WTC11 (cell line): ENCODE measurements at regions not wholly inside any gene's neighbourhood (a gene's known extent, or its start where the extent isn't known, plus 50 kb on each side); places are given as distances from the start of the nearest gene placed in this dataset.

Experiments used
- ATAC-seq: fragments of 200-7000 bp; cut with Tn5 transposase; 2 replicates; pipeline ENCODE4 v1.10.0; 2021; ENCODE audit warnings: mild to moderate bottlenecking, moderate library complexity
- CTCF ChIA-PET: fragments of 300-600 bp; sonication (Branson Sonifier 250); formaldehyde crosslinking; loops from one replicate; lab custom pipeline; 2021; ENCODE audit warnings: antibody characterized with exemption; lab: Charles Lee
- POLR2A ChIA-PET: fragments of 350-600 bp; sonication (Branson Sonifier 250); formaldehyde crosslinking; loops from one replicate; lab custom pipeline; 2021; ENCODE audit warnings: antibody characterized with exemption; lab: Charles Lee
- DNase-seq: peaks from one replicate; pipeline ENCODE4 v3.0.0; 2021; ENCODE audit warnings: low spot score
- H3K27ac Mint-ChIP-seq: 2 replicates; pipeline ENCODE4 v1.8.0; 2021; ENCODE audit warnings: mixed read lengths
- H3K27me3 Mint-ChIP-seq: 2 replicates; pipeline ENCODE4 v1.8.0; 2021; ENCODE audit warnings: low read depth, mild to moderate bottlenecking, moderate library complexity, mixed read lengths
- H3K36me3 Mint-ChIP-seq: 2 replicates; pipeline ENCODE4 v1.8.0; 2021; ENCODE audit warnings: mixed read lengths
- H3K4me1 Mint-ChIP-seq: 2 replicates; pipeline ENCODE4 v1.8.0; 2022; ENCODE audit warnings: mixed read lengths
- H3K4me3 Mint-ChIP-seq: 2 replicates; pipeline ENCODE4 v1.8.0; 2021; ENCODE audit warnings: mild to moderate bottlenecking, moderate library complexity, mixed read lengths
- H3K9me3 Mint-ChIP-seq: 2 replicates; pipeline ENCODE4 v1.8.0; 2021; ENCODE audit warnings: mixed read lengths
- FOXK1 ChIP-seq: sonication (generic); formaldehyde crosslinking; IDR thresholded peaks from 2 replicates; pipeline ENCODE4 v1.8.0; 2022; ENCODE audit warnings: mild to moderate bottlenecking, moderate library complexity, missing genetic modification reagents
- FOXP1 ChIP-seq: sonication (generic); formaldehyde crosslinking; IDR thresholded peaks from 2 replicates; pipeline ENCODE4 v1.8.0; 2022; ENCODE audit warnings: missing genetic modification reagents, mild to moderate bottlenecking, moderate library complexity, borderline replicate concordance
- GRHL2 ChIP-seq: fragments of 250-450 bp; sonication (Bioruptor Pico); IDR thresholded peaks from 2 replicates; pipeline ENCODE4 v1.8.0; 2022; ENCODE audit warnings: mild to moderate bottlenecking, moderate library complexity; ENCODE audit not compliant: insufficient replicate concordance, severe bottlenecking
- NFE2L1 ChIP-seq: sonication (generic); formaldehyde crosslinking; IDR thresholded peaks from 2 replicates; pipeline ENCODE4 v1.8.1; 2023; ENCODE audit warnings: missing genetic modification reagents
- NR1H2 ChIP-seq: sonication (generic); formaldehyde crosslinking; IDR thresholded peaks from 2 replicates; pipeline ENCODE4 v1.9.0; 2021; ENCODE audit warnings: mild to moderate bottlenecking, moderate library complexity, missing genetic modification reagents
- RELA ChIP-seq: sonication (generic); formaldehyde crosslinking; IDR thresholded peaks from 2 replicates; pipeline ENCODE4 v1.8.1; 2022; ENCODE audit warnings: missing genetic modification reagents, mild to moderate bottlenecking, borderline replicate concordance
- RORB ChIP-seq: fragments of 250-450 bp; sonication (Bioruptor Pico); IDR thresholded peaks from 2 replicates; pipeline ENCODE4 v1.9.0; 2021; ENCODE audit warnings: mild to moderate bottlenecking
- SOX15 ChIP-seq: fragments of 250-450 bp; sonication (Bioruptor Pico); IDR thresholded peaks from 2 replicates; pipeline ENCODE4 v1.9.0; 2021; ENCODE audit warnings: mild to moderate bottlenecking
- TEAD4 ChIP-seq: sonication (generic); formaldehyde crosslinking; IDR thresholded peaks from 2 replicates; pipeline ENCODE4 v1.8.0; 2022; ENCODE audit warnings: mild to moderate bottlenecking, missing genetic modification reagents
- ZNF138 ChIP-seq: sonication (generic); formaldehyde crosslinking; conservative IDR thresholded peaks from 2 replicates; pipeline ENCODE4 v1.8.1; 2022; ENCODE audit warnings: mild to moderate bottlenecking, moderate library complexity, missing genetic modification reagents
- ZNF416 ChIP-seq: fragments of 250-450 bp; sonication (Bioruptor Pico); IDR thresholded peaks from 2 replicates; pipeline ENCODE4 v1.9.0; 2021; ENCODE audit warnings: mild to moderate bottlenecking, inconsistent platforms
- TF ChIP-seq, protein P1 (sequence below): sonication (generic); formaldehyde crosslinking; IDR thresholded peaks from 2 replicates; pipeline ENCODE4 v1.8.1; 2022; ENCODE audit warnings: low read depth, mild to moderate bottlenecking, moderate library complexity, missing genetic modification reagents, borderline replicate concordance
- TF ChIP-seq, protein P2 (sequence below): sonication (generic); formaldehyde crosslinking; conservative IDR thresholded peaks from 2 replicates; pipeline ENCODE4 v1.8.1; 2023; ENCODE audit warnings: mild to moderate bottlenecking, low read depth, missing genetic modification reagents, moderate library complexity
- TF ChIP-seq, protein P3 (sequence below): sonication (generic); formaldehyde crosslinking; IDR thresholded peaks from 2 replicates; pipeline ENCODE4 v1.8.1; 2023; ENCODE audit warnings: mild to moderate bottlenecking, missing genetic modification reagents, moderate library complexity
- TF ChIP-seq, protein P4 (sequence below): fragments of 250-450 bp; sonication (Bioruptor Pico); conservative IDR thresholded peaks from 2 replicates; pipeline ENCODE4 v1.9.0; 2021; ENCODE audit warnings: mild to moderate bottlenecking
- TF ChIP-seq, protein P5 (sequence below): sonication (generic); formaldehyde crosslinking; IDR thresholded peaks from 2 replicates; pipeline ENCODE4 v1.8.1; 2023; ENCODE audit warnings: mild to moderate bottlenecking, moderate library complexity, missing genetic modification reagents
- TF ChIP-seq, protein P6 (sequence below): sonication (generic); formaldehyde crosslinking; IDR thresholded peaks from 2 replicates; pipeline ENCODE4 v1.8.0; 2022; ENCODE audit warnings: mild to moderate bottlenecking, missing genetic modification reagents
- TF ChIP-seq, protein P7 (sequence below): fragments of 250-450 bp; sonication (Bioruptor Pico); IDR thresholded peaks from 2 replicates; pipeline ENCODE4 v1.9.0; 2021; ENCODE audit warnings: mild to moderate bottlenecking
- TF ChIP-seq, protein P8 (sequence below): fragments of 250-450 bp; sonication (Bioruptor Pico); IDR thresholded peaks from 2 replicates; pipeline ENCODE4 v1.9.0; 2021; ENCODE audit warnings: moderate library complexity, mild to moderate bottlenecking, inconsistent platforms, borderline replicate concordance

DNA sequence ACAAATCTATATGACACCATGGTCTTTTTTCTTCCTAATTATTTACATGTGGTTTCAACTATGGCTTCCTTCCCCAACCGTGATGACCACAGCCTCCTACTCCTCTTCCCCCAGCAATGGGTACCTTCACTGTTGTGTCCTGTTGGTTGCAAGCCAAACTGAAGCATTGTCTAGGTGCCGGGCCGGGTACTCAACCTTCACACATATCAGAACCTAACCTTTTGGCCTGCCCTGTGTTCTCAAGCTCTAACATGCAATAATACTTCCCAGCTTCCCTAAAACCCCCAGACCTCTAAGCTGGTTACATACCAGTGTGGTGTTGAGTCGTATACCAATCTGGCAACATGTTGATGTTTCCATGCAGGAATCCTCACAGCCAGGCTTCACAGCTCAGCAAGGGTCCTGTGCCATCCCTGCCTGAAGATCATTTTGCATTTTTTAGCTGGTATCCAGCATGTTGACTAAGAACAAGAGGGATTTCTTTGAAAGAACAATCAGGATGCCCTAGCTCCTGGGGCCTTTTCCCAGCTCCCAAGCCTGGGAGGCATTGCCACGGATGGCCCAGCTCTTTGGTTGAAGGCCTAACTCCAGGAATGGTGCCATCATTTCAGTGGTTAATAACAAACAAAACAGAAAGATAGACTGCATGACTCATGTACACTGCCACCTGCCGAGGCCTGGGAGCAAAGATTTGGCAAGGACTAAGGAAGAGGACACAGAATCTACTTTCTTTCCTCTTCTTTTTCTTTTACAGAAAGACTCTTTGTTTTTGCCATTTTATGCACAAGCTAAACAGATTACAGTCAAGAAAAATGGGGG lies 373.7 kb upstream of the SALL1 start:
- H3K36me3 Mint-ChIP-seq = peaks cover 21% of the 10 kb centered on the region
- TF ChIP-seq FOXP1 (CRISPR knock-in tag) = no peak
- TF ChIP-seq RELA (CRISPR knock-in tag) = no peak
- TF ChIP-seq RORB (CRISPR knock-in tag) = no peak
- TF ChIP-seq, protein P1, sequence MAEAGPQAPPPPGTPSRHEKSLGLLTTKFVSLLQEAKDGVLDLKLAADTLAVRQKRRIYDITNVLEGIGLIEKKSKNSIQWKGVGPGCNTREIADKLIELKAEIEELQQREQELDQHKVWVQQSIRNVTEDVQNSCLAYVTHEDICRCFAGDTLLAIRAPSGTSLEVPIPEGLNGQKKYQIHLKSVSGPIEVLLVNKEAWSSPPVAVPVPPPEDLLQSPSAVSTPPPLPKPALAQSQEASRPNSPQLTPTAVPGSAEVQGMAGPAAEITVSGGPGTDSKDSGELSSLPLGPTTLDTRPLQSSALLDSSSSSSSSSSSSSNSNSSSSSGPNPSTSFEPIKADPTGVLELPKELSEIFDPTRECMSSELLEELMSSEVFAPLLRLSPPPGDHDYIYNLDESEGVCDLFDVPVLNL (CRISPR knock-in tag) = no peak
- TF ChIP-seq NFE2L1 (CRISPR knock-in tag) = no peak
- TF ChIP-seq GRHL2 (CRISPR knock-in tag) = no peak
- TF ChIP-seq, protein P2, sequence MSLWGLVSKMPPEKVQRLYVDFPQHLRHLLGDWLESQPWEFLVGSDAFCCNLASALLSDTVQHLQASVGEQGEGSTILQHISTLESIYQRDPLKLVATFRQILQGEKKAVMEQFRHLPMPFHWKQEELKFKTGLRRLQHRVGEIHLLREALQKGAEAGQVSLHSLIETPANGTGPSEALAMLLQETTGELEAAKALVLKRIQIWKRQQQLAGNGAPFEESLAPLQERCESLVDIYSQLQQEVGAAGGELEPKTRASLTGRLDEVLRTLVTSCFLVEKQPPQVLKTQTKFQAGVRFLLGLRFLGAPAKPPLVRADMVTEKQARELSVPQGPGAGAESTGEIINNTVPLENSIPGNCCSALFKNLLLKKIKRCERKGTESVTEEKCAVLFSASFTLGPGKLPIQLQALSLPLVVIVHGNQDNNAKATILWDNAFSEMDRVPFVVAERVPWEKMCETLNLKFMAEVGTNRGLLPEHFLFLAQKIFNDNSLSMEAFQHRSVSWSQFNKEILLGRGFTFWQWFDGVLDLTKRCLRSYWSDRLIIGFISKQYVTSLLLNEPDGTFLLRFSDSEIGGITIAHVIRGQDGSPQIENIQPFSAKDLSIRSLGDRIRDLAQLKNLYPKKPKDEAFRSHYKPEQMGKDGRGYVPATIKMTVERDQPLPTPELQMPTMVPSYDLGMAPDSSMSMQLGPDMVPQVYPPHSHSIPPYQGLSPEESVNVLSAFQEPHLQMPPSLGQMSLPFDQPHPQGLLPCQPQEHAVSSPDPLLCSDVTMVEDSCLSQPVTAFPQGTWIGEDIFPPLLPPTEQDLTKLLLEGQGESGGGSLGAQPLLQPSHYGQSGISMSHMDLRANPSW (CRISPR knock-in tag) = no peak
- TF ChIP-seq SOX15 = no peak
- TF ChIP-seq, protein P3, sequence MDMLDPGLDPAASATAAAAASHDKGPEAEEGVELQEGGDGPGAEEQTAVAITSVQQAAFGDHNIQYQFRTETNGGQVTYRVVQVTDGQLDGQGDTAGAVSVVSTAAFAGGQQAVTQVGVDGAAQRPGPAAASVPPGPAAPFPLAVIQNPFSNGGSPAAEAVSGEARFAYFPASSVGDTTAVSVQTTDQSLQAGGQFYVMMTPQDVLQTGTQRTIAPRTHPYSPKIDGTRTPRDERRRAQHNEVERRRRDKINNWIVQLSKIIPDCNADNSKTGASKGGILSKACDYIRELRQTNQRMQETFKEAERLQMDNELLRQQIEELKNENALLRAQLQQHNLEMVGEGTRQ (CRISPR knock-in tag) = no peak
- no peak for TF ChIP-seq FOXK1 (CRISPR knock-in tag)
- TF ChIP-seq, protein P4, sequence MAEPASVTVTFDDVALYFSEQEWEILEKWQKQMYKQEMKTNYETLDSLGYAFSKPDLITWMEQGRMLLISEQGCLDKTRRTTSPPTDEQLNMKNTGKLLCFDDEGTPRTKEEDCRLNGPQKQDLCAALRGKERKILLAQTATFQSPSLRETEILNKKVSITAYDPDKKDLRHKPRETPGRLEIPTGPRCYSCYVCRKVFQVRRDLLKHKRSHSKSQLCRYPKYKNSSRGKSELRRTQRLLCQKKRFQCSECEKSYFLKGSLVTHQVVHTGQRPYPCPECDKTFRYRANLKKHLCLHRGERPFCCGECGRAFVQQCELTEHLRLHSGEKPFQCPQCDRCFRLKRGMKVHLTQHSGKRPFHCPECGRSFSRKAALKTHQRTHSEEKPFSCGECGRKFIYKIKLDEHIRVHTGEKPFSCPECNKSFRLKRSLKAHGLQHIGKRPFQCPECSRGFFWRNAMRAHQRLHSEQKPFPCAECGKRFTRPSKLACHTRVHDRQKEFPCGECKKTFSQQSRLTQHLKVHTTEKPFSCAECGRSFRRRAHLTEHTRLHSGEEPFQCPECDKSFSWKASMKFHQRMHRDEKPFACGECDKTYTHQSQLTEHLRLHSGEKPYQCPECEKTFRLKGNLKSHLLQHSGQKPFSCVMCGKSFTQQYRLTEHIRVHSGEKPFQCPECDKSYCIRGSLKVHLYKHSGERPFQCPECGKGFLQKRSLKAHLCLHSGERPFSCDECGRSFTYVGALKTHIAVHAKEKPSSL (CRISPR knock-in tag) = no peak
- TF ChIP-seq, protein P5, sequence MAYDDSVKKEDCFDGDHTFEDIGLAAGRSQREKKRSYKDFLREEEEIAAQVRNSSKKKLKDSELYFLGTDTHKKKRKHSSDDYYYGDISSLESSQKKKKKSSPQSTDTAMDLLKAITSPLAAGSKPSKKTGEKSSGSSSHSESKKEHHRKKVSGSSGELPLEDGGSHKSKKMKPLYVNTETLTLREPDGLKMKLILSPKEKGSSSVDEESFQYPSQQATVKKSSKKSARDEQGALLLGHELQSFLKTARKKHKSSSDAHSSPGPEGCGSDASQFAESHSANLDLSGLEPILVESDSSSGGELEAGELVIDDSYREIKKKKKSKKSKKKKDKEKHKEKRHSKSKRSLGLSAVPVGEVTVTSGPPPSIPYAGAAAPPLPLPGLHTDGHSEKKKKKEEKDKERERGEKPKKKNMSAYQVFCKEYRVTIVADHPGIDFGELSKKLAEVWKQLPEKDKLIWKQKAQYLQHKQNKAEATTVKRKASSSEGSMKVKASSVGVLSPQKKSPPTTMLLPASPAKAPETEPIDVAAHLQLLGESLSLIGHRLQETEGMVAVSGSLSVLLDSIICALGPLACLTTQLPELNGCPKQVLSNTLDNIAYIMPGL (CRISPR knock-in tag) = no peak
- TF ChIP-seq, protein P6, sequence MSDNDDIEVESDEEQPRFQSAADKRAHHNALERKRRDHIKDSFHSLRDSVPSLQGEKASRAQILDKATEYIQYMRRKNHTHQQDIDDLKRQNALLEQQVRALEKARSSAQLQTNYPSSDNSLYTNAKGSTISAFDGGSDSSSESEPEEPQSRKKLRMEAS = no peak
- TF ChIP-seq, protein P7, sequence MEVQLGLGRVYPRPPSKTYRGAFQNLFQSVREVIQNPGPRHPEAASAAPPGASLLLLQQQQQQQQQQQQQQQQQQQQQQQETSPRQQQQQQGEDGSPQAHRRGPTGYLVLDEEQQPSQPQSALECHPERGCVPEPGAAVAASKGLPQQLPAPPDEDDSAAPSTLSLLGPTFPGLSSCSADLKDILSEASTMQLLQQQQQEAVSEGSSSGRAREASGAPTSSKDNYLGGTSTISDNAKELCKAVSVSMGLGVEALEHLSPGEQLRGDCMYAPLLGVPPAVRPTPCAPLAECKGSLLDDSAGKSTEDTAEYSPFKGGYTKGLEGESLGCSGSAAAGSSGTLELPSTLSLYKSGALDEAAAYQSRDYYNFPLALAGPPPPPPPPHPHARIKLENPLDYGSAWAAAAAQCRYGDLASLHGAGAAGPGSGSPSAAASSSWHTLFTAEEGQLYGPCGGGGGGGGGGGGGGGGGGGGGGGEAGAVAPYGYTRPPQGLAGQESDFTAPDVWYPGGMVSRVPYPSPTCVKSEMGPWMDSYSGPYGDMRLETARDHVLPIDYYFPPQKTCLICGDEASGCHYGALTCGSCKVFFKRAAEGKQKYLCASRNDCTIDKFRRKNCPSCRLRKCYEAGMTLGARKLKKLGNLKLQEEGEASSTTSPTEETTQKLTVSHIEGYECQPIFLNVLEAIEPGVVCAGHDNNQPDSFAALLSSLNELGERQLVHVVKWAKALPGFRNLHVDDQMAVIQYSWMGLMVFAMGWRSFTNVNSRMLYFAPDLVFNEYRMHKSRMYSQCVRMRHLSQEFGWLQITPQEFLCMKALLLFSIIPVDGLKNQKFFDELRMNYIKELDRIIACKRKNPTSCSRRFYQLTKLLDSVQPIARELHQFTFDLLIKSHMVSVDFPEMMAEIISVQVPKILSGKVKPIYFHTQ = no peak
- no peak for TF ChIP-seq TEAD4 (CRISPR knock-in tag)
- TF ChIP-seq ZNF138 (CRISPR knock-in tag) = no peak
- TF ChIP-seq, protein P8, sequence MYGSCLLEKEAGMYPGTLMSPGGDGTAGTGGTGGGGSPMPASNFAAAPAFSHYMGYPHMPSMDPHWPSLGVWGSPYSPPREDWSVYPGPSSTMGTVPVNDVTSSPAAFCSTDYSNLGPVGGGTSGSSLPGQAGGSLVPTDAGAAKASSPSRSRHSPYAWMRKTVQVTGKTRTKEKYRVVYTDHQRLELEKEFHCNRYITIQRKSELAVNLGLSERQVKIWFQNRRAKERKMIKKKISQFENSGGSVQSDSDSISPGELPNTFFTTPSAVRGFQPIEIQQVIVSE (CRISPR knock-in tag) = no peak
- no peak for TF ChIP-seq ZNF416
- TF ChIP-seq NR1H2 (CRISPR knock-in tag) = no peak
- ChIA-PET POLR2A (no interaction called here), CTCF (interaction anchor here (0.6 kb wide), 1 partner anchor 84 kb away, joined by 3 read pairs; no protein-coding TSS in a partner anchor)
- peaks cover 24% of the 10 kb centered on the region for H3K4me1 Mint-ChIP-seq
- ATAC-seq (no peak), DNase-seq (no peak)
- no peaks in the 10 kb centered on the region; the same call in 1 of the 2 replicates for H3K27me3 Mint-ChIP-seq
- H3K27ac Mint-ChIP-seq = no peak overlapping the region
- peaks cover 23% of the 10 kb centered on the region for H3K9me3 Mint-ChIP-seq
- H3K4me3 Mint-ChIP-seq = no peak overlapping the region
